HG03439 (cell line): ENCODE measurements at regions not wholly inside any gene's neighbourhood (a gene's known extent, or its start where the extent isn't known, plus 50 kb on each side); places are given as distances from the start of the nearest gene placed in this dataset.

Source experiments
- ATAC-seq: cut with Tn5 transposase; IDR thresholded peaks from one replicate; pipeline ENCODE4 v1.9.1; 2021; ENCODE audit warnings: mild to moderate bottlenecking, moderate library complexity; ENCODE audit not compliant: unreplicated experiment

DNA sequence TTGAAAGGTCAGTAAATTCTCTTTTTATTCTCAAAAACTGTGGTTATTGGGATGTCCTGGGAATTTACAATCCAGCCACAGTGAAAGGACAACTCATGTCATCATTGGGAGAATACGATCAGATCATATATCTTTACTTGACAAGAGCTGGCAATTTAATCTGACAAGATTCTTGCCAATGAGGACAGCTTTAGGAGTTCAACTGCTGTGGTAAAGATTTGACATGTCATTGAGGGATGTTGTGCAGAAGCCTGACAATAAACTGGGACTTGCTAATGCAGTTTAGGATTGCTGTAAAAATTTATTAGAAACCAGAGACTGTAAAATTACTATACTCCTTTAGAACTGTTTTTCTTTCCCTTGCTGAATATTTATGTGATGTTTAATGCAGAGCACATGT lies 1131.0 kb downstream of the MAT2B start:
- ATAC-seq, result no peak

DNA sequence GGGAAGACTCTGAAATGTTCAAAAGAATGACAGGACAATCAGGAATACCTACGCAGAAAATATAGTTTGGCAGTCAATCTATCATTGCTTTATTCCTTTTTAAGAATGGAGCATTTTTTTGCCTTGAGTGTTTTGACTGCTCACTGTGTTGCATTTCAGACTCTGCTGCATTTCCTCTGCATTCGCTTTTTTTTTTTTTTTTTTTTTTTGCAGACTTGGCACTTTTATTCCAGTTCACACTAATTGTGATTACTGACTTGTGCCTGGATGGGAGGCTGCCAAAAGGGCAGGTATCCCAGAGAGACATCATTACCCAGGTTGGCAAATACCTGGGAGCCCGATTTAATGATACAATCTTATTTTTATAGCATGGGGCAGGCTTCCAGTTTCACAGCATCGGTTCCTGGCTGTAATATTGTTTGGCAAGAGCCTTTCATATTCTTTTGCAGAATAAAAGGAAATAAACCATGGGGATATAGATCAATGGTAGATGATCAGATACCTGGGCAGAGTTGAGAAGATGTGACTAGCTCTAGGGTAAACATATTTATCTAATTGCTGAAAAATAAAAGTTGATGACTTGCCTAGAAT lies 1132.6 kb downstream of the MAT2B start:
- ATAC-seq, result no peak

DNA sequence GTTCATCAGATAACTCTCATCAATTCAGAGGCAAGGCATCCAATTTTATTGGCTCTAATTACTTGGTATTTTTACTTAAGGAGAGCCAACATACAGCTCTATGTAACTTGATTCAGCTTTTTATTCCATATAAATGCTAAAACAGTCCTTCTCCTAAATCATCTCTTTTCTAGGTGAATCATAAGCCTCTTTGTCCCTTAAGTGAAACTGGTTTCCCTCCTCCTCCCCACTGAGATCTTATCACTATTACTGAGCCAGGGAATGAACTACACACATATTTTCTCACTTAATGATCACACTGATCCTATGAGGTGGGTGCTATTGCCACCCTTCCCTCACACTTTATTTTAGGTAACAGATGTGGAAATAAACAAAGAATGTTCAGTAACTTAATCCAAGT lies 1143.8 kb downstream of the MAT2B start:
- ATAC-seq, result no peak

DNA sequence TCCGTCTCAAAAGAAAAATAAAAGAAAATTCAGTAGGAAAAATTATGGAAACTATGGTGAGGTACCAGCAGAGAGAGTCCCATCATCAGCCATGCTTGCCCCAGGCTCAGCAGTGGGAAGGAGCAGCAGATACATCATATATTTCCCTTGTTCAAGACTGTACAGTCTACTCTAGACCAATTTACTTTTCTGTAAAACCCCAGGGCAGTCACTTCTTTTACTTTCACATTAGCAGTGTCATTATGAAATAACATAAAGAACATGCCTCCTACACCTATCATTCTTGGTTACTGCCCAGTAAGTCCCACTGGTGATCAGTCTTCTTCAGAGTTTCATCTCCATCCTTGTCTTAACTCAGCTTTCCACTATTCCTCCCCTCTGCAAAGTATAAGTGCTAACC lies 1145.0 kb downstream of the MAT2B start:
- no peak for ATAC-seq

DNA sequence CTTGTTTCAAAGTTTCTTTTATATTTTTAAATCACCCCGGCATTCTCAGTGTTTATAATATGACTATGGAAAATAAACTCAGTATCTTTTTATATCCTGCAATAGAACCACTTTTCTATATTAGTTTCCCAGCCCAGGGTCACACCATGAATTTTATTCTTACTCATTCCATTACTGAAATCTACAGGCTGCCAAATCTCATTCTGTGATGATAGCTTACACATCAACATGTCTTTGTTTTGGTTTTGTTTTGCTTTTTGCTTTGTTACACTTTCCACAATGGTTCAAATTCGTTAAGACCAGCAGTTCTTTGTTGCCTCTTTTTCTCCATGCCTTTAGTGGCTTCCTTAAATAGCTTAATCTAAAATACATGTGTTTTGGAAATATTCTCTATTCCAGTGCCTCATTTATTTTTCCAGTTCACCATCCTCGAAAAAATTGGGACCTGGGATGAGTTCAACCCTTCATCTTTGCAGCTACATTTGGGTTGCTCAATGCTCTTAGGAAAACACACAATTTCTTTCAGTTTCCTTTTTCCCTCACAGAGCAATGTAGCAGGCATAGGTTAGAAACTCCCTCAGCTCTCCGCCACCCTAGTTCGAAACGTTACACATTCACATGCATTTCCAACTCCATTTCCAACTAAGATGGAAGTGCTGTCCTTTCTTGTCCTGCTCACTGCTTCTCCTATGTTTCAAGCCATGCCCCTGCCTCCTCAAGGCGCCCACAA lies 1146.3 kb downstream of the MAT2B start:
- peak; percentile 60 for ATAC-seq

DNA sequence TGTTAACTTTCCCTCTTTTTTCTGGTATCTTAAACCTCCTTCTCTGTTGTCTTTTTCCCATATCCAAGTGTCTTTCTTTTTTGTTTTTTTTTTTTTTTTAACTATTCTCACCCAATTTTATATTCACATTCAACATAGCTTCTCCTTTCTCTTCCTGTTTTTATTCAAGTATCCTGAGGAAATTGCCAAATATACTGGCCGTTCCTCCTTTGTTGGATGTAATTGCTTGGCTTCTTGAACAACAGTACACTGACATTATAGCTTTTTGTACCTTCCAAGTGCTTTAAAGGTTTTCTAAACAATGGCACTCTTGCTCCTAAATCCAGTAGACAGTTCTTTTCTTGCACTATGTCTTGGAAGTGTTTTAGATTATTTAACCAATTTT lies 1146.8 kb downstream of the MAT2B start:
- ATAC-seq, result no peak

DNA sequence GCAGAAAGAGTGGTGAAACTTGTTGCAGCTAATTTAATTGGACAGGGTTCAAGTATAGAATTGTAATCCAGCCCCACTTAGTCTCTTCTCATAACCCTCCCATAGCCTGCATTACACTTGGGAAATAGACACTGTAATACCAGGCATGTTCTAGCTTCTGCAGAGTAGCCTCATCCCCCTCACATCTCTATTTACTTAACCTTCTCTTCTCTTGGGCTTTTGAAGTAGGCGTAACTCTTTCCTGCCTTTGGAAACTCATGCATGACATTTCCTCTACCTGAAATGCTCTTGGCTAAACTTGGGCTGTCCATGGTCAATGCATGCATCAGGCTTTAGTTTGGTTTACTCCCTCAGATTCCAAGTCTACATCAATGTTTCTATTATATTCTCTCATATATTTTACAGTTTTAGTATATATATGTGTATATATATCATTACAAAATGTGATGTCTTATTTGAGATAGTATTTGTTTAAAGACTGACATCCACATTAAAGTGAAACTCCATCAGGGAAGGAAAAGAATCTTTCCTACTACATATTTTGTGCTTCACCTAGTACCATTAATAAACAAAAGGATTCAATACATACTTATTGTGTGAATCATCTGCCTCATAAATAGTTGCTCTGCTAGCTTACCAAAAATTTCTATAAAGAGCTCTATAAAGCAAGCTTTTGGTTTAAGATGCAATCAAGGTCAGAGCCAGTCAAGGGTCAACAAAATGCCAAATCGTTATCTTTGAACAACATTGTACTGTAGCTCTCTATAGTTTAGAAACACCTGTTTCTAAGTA lies 1158.0 kb downstream of the MAT2B start:
- no peak for ATAC-seq

DNA sequence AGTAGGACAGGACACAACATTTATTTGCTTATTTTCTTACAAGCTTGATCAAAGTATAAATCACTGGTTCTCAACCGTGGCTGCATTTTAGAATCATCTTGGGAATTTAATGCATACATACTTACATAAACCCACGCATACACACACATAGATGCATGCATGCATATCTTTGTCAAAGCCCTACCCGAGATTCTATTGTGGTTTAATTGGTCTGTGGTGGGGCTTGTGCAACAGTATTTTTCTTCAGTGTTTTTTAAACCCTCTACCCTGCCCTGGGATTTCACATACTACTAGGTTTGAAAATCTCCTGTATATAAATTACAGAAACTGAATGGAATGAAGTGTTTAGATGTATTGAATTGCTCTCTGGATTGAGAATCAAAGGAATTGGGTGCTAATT lies 1166.2 kb downstream of the MAT2B start:
- no peak for ATAC-seq

DNA sequence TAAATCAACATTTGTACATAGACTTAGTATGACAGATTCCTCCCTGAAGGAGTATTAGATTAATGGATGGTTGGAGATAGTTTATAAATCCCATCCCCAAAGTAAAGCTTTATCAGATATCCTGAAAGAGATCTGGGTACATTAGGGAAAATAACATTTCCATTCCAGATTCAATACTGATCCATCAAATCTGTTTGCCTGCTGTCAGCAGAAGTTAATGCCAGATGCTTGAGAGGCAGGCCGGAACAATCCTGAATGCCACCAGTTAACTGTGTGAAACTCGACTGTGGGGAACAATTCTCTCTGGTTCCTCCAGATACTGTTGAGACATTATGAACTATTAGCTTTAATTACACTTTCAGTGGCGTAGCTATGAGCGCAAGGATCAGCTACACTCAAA lies 1166.8 kb downstream of the MAT2B start:
- no peak for ATAC-seq

DNA sequence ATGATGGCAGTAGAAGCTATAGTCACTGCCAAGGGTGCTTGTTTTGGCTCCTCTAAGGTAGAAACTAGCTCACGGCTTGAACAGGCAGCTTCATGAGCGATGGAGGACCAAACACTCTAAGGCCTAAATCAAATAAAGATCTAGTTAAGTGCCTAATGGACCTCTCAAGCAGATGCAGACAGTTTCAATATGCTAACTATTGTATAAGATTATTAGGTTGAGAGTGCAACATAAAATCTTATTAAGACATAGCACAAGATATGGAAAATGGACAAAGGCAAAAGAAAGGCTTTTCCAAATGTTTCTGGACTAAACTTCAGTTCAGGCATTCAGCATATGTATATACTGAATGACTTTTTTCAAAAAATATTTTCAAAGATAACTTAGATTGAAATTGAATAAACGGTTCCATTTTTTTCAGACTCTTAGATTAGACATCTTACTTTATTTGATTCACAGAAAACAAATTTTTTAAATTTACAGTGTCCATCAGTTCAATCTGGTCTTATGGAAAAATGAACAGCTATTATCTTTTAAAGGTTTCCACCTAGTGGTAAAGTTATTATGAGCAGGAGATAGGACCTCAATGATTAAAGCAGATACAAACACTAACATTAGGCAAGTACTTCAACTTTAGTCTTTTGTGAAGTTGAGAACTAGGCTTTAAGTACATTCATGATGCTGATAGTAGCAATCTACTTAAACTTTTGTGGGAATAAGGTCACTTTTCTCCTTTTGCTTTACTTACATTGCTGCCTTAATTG lies 1167.7 kb downstream of the MAT2B start:
- no peak for ATAC-seq

DNA sequence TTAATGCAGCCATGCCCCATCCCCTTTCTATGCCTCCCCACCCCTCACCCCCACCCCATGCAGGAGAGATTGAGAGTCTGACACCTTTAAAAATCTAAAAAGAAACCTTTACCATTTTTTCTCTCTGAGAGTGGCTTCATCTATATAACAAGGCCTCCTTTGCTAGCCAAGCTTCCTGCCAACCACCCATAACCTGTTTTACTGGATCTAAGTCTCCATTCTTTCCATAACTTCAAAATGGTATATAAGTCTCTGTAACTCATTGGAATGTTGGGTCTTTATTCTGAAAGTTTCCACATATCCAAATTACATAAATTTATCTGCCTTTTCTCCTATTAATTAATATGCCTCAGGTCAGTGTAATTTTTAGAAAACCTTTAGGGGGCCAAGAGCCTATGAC lies 1174.0 kb downstream of the MAT2B start:
- ATAC-seq, result no peak

DNA sequence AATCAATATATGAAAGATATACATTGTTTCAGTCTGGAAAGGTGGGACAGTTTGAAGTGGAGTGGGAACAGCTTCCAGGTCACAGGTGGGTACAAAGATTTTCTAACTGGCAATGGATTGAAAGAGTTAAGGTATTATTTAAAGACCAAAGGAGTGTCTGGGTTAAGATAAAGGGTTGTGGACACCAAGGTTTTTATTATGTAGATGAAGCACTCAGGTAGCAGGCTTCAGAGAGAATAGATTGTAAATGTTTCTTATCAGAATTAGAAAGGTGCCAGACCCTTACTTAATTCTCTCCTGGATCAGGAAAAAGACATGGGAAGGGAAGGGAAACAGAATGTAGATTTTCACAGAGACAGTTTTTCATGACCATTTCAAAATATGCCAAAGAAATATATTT lies 1174.8 kb downstream of the MAT2B start:
- no peak for ATAC-seq

DNA sequence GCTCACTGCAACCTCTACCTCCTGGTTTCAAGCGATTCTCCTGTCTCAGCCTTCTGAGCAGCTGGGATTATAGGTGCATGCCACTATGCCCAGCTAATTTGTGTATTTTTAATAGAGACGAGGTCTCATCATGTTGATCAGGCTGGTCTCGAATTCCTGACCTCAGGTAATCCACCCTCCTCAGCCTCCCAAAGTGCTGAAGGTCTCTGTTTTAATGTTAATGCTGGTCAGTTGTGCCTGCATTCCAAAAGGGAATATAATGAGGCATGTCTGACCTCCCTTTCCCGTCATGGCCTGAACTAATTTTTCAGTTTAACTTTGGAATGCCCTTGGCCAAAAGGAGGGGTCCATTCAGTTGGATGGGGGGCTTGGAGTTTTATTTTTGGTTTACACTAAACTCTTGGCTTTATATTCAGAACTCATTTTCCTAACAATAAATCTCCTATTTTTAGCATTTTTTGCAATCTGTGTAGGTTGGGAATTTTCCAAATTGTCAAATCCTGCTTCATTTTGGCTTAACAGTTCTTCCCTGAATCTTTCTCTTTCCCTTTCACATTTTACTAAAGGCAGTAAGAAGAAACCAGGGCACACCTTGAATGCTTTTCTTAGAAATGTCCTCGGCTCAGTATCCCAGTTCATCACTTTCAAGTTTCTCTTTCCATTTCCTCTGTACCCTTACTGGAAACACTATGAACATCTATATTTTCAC lies 1175.5 kb downstream of the MAT2B start:
- no peak for ATAC-seq

DNA sequence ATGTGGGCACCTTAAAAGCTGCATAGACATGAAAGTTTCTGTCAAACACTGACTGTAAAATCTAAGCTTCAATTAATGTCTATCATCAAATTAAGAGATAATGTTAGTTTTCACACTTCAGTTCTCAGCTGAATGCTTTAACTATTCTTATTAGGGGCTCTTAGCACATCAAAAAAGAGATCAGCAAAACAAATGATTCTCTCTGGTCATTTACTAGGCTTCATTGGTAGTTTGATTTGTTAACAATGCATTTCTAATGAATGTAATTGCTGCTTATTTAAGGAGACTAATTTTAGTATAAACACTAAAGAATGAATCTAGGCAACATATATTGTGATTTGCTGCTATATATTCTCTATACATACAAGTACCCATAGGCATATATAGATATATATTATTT lies 1182.0 kb downstream of the MAT2B start:
- ATAC-seq, result no peak

DNA sequence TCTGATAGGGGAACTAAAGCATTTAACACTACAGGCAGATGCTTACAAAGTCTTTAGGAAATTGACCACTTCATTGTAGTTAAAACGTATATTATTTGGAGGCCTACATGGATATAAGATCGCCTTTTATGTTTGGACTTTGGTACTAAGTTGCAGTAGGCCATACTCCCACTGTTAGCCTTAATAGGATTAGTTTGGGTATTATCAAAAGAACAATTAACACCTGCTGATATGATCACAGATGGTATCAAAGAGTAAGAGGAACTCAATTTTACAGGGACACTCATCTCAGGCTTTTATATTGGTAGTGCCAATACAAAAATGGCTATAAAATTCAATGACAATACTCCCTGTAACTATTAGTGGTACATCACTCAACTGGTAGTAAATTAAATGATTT lies 1183.0 kb downstream of the MAT2B start:
- no peak for ATAC-seq

DNA sequence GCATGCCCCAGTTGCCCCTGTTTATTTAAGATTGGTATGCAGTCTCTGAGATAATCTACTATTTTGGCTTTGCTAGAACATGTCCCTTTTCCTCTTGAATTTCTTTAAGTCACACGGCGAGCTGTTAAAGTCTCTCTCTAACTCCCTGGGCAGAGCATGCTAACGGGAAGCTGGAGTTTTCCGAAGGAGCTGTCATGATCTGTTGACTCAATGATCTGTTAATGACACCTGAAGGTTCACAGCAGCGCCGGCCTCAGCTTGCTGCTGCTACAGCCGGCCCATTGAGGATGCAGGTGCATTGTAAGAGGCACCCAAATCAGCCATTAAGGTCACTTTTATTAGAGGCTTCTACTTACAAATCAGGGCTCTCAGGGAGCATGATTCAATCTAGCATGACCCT lies 1203.4 kb downstream of the MAT2B start:
- ATAC-seq, result no peak

DNA sequence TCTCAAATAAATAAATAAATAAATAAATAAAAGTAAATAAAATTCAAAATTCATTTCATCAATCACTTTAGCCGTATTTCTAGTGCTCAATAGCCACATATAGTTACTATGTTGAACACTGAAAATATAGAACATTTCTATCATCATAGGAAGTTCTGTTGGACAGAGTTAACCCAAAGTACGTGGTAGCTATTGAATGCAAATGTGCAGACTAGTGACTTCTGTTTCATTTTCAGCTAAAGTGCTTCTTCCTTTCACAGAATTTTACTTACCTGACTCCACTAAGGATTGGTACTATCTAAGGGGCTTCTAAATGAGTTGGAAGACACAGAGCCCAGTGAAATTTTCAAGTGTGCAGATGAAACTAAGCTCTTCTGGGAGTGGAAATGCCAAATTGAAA lies 1208.3 kb downstream of the MAT2B start:
- ATAC-seq, result no peak

DNA sequence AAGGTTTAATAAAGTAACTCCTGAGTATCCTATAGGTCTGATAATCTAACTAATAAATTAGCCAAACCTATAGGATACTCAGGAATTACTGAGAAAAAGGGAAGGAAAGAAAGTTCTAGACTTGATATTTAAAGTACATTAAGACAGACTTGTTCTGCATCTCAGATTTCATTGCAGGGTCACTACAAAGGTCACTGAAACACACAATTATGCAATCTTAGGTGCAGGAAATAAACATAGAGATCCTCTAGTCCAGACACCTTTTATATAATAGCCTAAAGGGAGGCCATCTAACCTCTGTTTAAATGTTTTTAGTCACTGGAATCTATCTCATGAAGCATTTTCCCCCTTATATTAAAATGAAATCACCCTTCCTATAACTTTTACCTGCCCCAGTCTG lies 1215.7 kb downstream of the MAT2B start:
- ATAC-seq, result no peak

DNA sequence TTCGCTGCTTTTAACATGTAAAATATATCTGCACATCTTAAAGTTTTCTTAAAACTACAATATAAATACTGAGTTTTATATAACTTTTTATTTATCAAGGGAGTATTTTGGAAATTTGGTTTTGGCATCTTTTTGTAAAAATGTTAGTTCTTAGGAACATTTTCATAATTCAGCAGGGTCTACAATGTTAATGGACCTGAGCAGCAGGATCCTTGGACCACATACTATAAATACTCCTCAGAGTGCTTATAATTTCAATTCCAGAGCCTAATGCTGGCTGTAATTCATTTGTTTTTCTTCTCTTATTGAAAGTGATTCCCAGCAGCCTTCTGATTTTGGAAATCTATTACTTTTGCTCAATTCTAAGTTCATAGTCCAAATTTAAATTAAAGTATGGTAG lies 1216.2 kb downstream of the MAT2B start:
- ATAC-seq, result no peak

DNA sequence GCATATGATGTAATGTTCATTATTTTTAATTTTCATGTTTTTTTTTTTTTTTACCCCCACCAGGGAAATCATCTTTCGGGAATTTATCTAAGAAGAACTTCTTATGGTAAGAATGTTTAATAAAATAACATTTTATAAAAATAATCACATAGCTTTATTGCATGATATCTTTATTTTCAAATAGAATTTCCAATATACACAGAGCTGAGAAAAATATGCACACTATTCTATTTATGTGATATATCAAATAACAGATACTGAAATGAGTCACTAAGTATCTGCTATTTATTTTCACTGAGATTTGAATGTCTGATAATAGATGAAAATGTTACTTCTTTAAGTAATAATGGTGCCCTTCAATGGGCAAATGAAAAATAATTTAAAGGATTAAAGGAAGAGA lies 1217.3 kb downstream of the MAT2B start:
- ATAC-seq, result no peak

DNA sequence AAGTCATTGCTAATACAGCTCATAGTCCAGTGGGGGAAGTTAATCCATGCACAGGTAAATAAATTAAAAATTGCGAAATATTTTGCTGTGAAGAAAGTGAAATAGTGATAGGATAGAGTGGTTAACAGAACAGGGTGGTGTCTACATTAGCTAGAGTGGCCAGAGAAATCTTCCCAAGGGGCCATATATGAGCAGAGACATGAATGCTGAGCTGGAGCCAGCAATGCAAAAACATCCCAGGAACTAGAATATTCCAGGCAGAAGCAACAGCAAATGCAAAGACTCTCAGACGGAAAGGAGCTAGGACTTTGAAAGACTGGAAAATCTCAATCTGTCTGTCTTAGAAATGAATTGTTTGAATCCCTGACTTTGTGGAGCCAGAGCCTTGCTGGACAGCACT lies 1221.6 kb downstream of the MAT2B start:
- no peak for ATAC-seq
